OCI-LY3 (cell line): ENCODE measurements at regions not wholly inside any gene's neighbourhood (a gene's known extent, or its start where the extent isn't known, plus 50 kb on each side); places are given as distances from the start of the nearest gene placed in this dataset.

Experiments
- EZH2phosphoT487 ChIP-seq: fragments of 200-600 bp; shearing (Covaris generic); IDR thresholded peaks from 2 replicates; pipeline ENCODE4 v1.6.1; 2018; ENCODE audit warnings: antibody characterized with exemption, mixed run types, low read depth
- TF ChIP-seq, protein P1 (sequence below): fragments of 200-600, 300-600 bp; sonication (generic); IDR thresholded peaks from 2 replicates; pipeline ENCODE4 v1.5.1; 2014; ENCODE audit warnings: antibody characterized with exemption, low read length, low read depth

DNA sequence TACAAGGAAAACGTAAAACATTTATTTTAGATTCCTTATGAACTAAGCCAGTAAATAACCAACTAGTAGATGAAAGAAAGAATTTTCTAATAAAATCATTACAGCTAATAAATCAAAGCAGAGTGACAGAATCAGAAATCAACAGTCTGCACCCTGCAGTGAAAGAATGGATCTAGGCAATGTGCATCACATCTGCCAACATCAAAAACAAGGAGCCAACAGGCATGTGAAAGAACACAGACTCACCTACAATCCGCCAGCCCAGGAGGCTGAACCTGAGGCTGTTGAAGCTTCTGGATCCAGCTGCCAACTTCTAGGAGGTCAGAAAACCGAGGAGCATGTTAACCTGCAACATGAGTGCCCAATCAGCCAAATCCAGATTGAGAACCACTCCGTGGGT lies 196.3 kb downstream of the SETD4 start:
- TF ChIP-seq, protein P1, sequence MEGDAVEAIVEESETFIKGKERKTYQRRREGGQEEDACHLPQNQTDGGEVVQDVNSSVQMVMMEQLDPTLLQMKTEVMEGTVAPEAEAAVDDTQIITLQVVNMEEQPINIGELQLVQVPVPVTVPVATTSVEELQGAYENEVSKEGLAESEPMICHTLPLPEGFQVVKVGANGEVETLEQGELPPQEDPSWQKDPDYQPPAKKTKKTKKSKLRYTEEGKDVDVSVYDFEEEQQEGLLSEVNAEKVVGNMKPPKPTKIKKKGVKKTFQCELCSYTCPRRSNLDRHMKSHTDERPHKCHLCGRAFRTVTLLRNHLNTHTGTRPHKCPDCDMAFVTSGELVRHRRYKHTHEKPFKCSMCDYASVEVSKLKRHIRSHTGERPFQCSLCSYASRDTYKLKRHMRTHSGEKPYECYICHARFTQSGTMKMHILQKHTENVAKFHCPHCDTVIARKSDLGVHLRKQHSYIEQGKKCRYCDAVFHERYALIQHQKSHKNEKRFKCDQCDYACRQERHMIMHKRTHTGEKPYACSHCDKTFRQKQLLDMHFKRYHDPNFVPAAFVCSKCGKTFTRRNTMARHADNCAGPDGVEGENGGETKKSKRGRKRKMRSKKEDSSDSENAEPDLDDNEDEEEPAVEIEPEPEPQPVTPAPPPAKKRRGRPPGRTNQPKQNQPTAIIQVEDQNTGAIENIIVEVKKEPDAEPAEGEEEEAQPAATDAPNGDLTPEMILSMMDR = no peak
- TF ChIP-seq EZH2phosphoT487 = no peak
